ENCODE measurements at regions not wholly inside any gene's neighbourhood (a gene's known extent, or its start where the extent isn't known, plus 50 kb on each side); places are given as distances from the start of the nearest gene placed in this dataset.

- TF ChIP-seq CTCF (IDR thresholded peaks at IDR 0.05) = no peak
- TF ChIP-seq POLR2A (IDR thresholded peaks at IDR 0.05; ENCODE audit: low read depth) = no peak
These were observed 598.2 kb downstream of the MATN1 start for GRCh38 chr1:30125021-30125820.

Measured in esophagus muscularis mucosa (tissue), 3 donors.